Mammary epithelial cell (primary cell): ENCODE measurements at regions not wholly inside any gene's neighbourhood (a gene's known extent, or its start where the extent isn't known, plus 50 kb on each side); places are given as distances from the start of the nearest gene placed in this dataset.

Source experiments
- EZH2 ChIP-seq: IDR thresholded peaks from 2 replicates; pipeline ENCODE4 v1.6.1; 2012; ENCODE audit warnings: low read length, inconsistent platforms, borderline replicate concordance
- TF ChIP-seq, protein P1 (sequence below), 2 donors: IDR thresholded peaks in 1 of 2; conservative IDR thresholded peaks in 1 of 2; 2 replicates each; pipeline ENCODE4 v1.5.1; 2011 to 2012; ENCODE audit warnings: inconsistent platforms in 2 of 2, low read length in 2 of 2, mild to moderate bottlenecking in 2 of 2, control low read depth in 1 of 2, low read depth in 1 of 2; ENCODE audit not compliant: insufficient read depth in 1 of 2; ENCODE audit errors: extremely low read depth in 1 of 2

DNA sequence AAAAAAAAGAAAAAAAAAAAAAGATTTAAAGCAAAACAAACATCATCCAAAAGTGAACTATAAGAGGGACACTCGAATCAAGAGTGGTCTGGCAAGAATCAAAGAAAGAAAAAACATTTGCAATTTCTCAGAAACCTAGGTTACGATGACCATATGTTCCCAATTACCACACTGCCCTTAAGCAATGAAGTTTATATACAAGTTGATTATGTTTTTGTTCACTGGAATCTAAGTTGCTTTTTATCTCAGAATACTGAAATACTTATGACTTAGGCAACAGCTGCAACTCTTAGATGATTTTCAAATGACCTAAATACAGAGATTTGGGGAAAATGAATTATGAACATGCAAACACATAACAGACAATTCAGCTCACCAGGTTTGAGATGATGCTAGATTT, 597.1 kb upstream of the CHAC2 start:
- TF ChIP-seq, protein P1, sequence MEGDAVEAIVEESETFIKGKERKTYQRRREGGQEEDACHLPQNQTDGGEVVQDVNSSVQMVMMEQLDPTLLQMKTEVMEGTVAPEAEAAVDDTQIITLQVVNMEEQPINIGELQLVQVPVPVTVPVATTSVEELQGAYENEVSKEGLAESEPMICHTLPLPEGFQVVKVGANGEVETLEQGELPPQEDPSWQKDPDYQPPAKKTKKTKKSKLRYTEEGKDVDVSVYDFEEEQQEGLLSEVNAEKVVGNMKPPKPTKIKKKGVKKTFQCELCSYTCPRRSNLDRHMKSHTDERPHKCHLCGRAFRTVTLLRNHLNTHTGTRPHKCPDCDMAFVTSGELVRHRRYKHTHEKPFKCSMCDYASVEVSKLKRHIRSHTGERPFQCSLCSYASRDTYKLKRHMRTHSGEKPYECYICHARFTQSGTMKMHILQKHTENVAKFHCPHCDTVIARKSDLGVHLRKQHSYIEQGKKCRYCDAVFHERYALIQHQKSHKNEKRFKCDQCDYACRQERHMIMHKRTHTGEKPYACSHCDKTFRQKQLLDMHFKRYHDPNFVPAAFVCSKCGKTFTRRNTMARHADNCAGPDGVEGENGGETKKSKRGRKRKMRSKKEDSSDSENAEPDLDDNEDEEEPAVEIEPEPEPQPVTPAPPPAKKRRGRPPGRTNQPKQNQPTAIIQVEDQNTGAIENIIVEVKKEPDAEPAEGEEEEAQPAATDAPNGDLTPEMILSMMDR (conservative IDR thresholded peaks at IDR 0.05 in 1 of 2, IDR thresholded peaks at IDR 0.05 in 1 of 2; ENCODE audit: extremely low read depth in 1 of 2, insufficient read depth in 1 of 2, low read depth in 1 of 2, low read length in 2 of 2), result no peak
- no peak for TF ChIP-seq EZH2
